Dendritic cell treated with granulocyte-macrophage colony-stimulating factor and Interleukin-4, amounts not matched to agents 40 ng/mL and 50 ng/mL, for 4 days (primary cell): ENCODE measurements at regions not wholly inside any gene's neighbourhood (a gene's known extent, or its start where the extent isn't known, plus 50 kb on each side); places are given as distances from the start of the nearest gene placed in this dataset.

ENCODE experiments used
- H3K27ac Mint-ChIP-seq: one replicate; pipeline ENCODE4 v1.8.0; 2022; ENCODE audit warnings: mild to moderate bottlenecking, mixed read lengths
- H3K27me3 Mint-ChIP-seq: one replicate; pipeline ENCODE4 v1.8.0; 2022; ENCODE audit warnings: mild to moderate bottlenecking, mixed read lengths
- H3K36me3 Mint-ChIP-seq: one replicate; pipeline ENCODE4 v1.8.0; 2022; ENCODE audit warnings: low read depth, mixed read lengths
- H3K4me1 Mint-ChIP-seq: one replicate; pipeline ENCODE4 v1.8.0; 2022; ENCODE audit warnings: low read depth, mixed read lengths
- H3K4me3 Mint-ChIP-seq: one replicate; pipeline ENCODE4 v1.8.0; 2022; ENCODE audit warnings: mild to moderate bottlenecking, moderate library complexity, mixed read lengths
- H3K9me3 Mint-ChIP-seq: one replicate; pipeline ENCODE4 v1.8.0; 2022; ENCODE audit warnings: mixed read lengths
- intact Hi-C: fragments of 100-400 bp; cut with micrococcal nuclease; formaldehyde crosslinking; loops from one replicate; pipeline ENCODE4 v1.15.0; 2022

- no peak overlapping the region for H3K4me3 Mint-ChIP-seq
- no peaks in the 10 kb centered on the region for H3K27me3 Mint-ChIP-seq
- no peaks in the 10 kb centered on the region for H3K36me3 Mint-ChIP-seq
- no peaks in the 10 kb centered on the region for H3K9me3 Mint-ChIP-seq
- peaks cover 8% of the 10 kb centered on the region for H3K4me1 Mint-ChIP-seq
- no peak overlapping the region for H3K27ac Mint-ChIP-seq
- intact Hi-C loops: no loop called here
Observed at GRCh38 chr9:79329861-79330260, 241.9 kb upstream of the TLE4 start.

DNA sequence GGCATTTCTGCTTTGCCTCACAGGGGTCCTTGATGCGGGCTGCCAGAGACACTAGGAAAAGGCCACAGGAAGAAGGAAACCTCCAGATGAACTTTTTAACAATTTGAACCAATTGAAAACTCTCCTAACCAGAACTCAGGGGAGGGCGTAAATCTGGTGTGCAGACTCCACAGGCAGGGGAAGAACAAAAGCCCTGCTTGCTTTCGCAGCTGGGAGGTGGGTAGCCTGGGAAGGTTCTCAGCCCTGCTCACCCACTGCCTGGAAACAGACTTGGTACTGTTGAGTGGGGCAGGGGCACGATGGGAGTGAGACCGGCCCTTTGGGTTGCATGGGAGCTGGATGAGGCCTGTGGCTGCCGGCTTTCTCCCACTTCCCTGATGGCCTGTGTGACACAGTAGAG is 237.8 kb upstream of the TLE4 start:
- Mint-ChIP-seq H3K27ac (no peak overlapping the region), H3K4me3 (no peak overlapping the region), H3K36me3 (no peaks in the 10 kb centered on the region), H3K27me3 (no peaks in the 10 kb centered on the region), H3K4me1 (peaks cover 8% of the 10 kb centered on the region), H3K9me3 (peaks cover 9% of the 10 kb centered on the region)
- intact Hi-C loops: no loop called here

GRCh38 chr9:79334711-79335110 is 237.1 kb upstream of the TLE4 start:
- Mint-ChIP-seq H3K4me3 (no peak overlapping the region), H3K27ac (no peak overlapping the region), H3K9me3 (peaks cover 9% of the 10 kb centered on the region), H3K27me3 (no peaks in the 10 kb centered on the region), H3K36me3 (no peaks in the 10 kb centered on the region), H3K4me1 (peaks cover 8% of the 10 kb centered on the region)
- intact Hi-C loops: no loop called here

- Mint-ChIP-seq H3K4me1 (peaks cover 4% of the 10 kb centered on the region), H3K4me3 (no peak overlapping the region), H3K9me3 (peaks cover 9% of the 10 kb centered on the region), H3K36me3 (no peaks in the 10 kb centered on the region), H3K27me3 (no peaks in the 10 kb centered on the region), H3K27ac (no peak overlapping the region)
- intact Hi-C loops: no loop called here
Observed at GRCh38 chr9:79335987-79336386, 235.8 kb upstream of the TLE4 start.

GRCh38 chr9:79341561-79341960 is 230.2 kb upstream of the TLE4 start:
- intact Hi-C loops: no loop called here
- no peaks in the 10 kb centered on the region for H3K4me1 Mint-ChIP-seq
- no peak overlapping the region for H3K4me3 Mint-ChIP-seq
- H3K27me3 Mint-ChIP-seq: no peaks in the 10 kb centered on the region
- no peak overlapping the region for H3K27ac Mint-ChIP-seq
- H3K9me3 Mint-ChIP-seq: peaks cover 2% of the 10 kb centered on the region
- no peaks in the 10 kb centered on the region for H3K36me3 Mint-ChIP-seq

DNA sequence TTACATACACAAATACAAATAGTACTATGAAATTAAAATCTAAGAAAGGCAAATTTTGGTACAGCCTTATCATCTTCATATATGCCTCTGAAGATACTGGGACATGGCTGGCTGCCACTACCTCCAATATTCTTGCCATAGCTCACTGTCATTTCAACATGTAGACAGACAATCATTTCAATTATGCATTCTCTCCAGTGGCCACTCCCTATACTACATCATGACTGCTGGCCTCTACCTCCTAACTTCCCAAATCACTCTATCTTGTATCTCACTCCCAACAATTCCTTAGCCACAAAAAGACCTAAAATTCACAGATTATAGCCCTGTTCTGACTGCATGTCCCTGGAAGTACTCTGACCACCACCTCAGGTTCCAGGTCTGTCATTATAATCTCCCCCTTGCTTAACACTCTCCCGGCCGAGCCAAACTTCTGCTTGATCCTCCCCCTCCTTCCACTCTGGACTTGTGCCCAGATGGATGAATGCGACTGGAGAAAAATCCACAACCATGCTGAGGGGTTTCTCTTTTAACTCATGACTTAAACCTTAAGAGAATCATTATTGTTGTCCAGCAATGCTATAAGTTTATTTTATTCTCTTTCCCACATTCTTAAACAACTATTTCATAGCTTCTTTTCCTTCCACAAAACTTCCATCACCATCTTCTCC is 225.3 kb upstream of the TLE4 start:
- H3K27me3 Mint-ChIP-seq: no peaks in the 10 kb centered on the region
- H3K4me3 Mint-ChIP-seq: no peak overlapping the region
- H3K9me3 Mint-ChIP-seq: no peaks in the 10 kb centered on the region
- H3K27ac Mint-ChIP-seq: no peak overlapping the region
- intact Hi-C loops: no loop called here
- H3K4me1 Mint-ChIP-seq: no peaks in the 10 kb centered on the region
- H3K36me3 Mint-ChIP-seq: no peaks in the 10 kb centered on the region

- no peak overlapping the region for H3K27ac Mint-ChIP-seq
- no peaks in the 10 kb centered on the region for H3K9me3 Mint-ChIP-seq
- no peaks in the 10 kb centered on the region for H3K27me3 Mint-ChIP-seq
- intact Hi-C loops: no loop called here
- peaks cover 11% of the 10 kb centered on the region for H3K4me1 Mint-ChIP-seq
- H3K4me3 Mint-ChIP-seq: no peak overlapping the region
- no peaks in the 10 kb centered on the region for H3K36me3 Mint-ChIP-seq
Observed at GRCh38 chr9:79352322-79352721, 219.4 kb upstream of the TLE4 start.

GRCh38 chr9:79353856-79354520 is 217.8 kb upstream of the TLE4 start:
- no peaks in the 10 kb centered on the region for H3K27me3 Mint-ChIP-seq
- no peak overlapping the region for H3K4me3 Mint-ChIP-seq
- H3K27ac Mint-ChIP-seq: no peak overlapping the region
- intact Hi-C loops: no loop called here
- H3K4me1 Mint-ChIP-seq: peaks cover 22% of the 10 kb centered on the region
- no peaks in the 10 kb centered on the region for H3K36me3 Mint-ChIP-seq
- no peaks in the 10 kb centered on the region for H3K9me3 Mint-ChIP-seq

DNA sequence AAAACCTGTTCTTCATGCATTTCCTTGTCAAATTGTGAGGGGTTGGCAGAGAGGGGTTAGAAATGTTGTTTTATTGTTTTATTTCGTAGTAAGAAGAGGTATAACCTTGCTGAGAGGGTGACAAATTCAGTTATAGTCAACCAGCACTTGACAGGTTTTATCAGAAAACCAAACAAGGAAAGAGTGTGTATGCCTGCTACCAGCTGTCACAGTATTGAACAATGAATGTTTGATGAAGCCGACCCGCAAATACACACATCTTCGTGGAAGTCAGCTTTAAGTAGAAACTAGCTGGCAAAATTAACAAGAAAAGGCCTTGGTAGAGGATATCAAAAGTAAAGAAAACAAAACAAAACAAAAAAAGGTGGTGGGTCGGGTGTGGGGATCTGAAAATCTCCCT is 214.6 kb upstream of the TLE4 start:
- Mint-ChIP-seq H3K4me3 (peak overlapping the region; percentile 6), H3K9me3 (no peaks in the 10 kb centered on the region), H3K27ac (peak overlapping the region; percentile 56)

GRCh38 chr9:79357616-79358015 is 214.1 kb upstream of the TLE4 start:
- Mint-ChIP-seq H3K4me1 (peaks cover 22% of the 10 kb centered on the region), H3K27ac (peak overlapping the region; percentile 56), H3K27me3 (no peaks in the 10 kb centered on the region), H3K9me3 (no peaks in the 10 kb centered on the region), H3K36me3 (no peaks in the 10 kb centered on the region), H3K4me3 (peak overlapping the region; percentile 6)
- intact Hi-C loops: no loop called here

More for the DNA sequence above, 214.6 kb upstream of the TLE4 start:
- no peaks in the 10 kb centered on the region for H3K36me3 Mint-ChIP-seq
- H3K4me1 Mint-ChIP-seq: peaks cover 22% of the 10 kb centered on the region
- intact Hi-C loops: no loop called here
- no peaks in the 10 kb centered on the region for H3K27me3 Mint-ChIP-seq

- intact Hi-C loops: no loop called here
- H3K27me3 Mint-ChIP-seq: no peaks in the 10 kb centered on the region
Observed at GRCh38 chr9:79360387-79361347, 211.1 kb upstream of the TLE4 start.

GRCh38 chr9:79362100-79363081 is 209.4 kb upstream of the TLE4 start:
- intact Hi-C loops: no loop called here
- H3K27me3 Mint-ChIP-seq: no peaks in the 10 kb centered on the region
- H3K4me3 Mint-ChIP-seq: no peak overlapping the region
- peaks cover 10% of the 10 kb centered on the region for H3K4me1 Mint-ChIP-seq
- peak overlapping the region; percentile 3 for H3K27ac Mint-ChIP-seq
- H3K9me3 Mint-ChIP-seq: no peaks in the 10 kb centered on the region
- H3K36me3 Mint-ChIP-seq: no peaks in the 10 kb centered on the region

More at GRCh38 chr9:79360387-79361347, 211.1 kb upstream of the TLE4 start:
- Mint-ChIP-seq H3K4me3 (no peak overlapping the region), H3K9me3 (no peaks in the 10 kb centered on the region), H3K27ac (no peak overlapping the region), H3K4me1 (peaks cover 22% of the 10 kb centered on the region), H3K36me3 (no peaks in the 10 kb centered on the region)

- intact Hi-C loops: no loop called here
- H3K36me3 Mint-ChIP-seq: no peaks in the 10 kb centered on the region
- H3K4me3 Mint-ChIP-seq: no peak overlapping the region
- H3K27ac Mint-ChIP-seq: no peak overlapping the region
- no peaks in the 10 kb centered on the region for H3K27me3 Mint-ChIP-seq
- H3K9me3 Mint-ChIP-seq: no peaks in the 10 kb centered on the region
- no peaks in the 10 kb centered on the region for H3K4me1 Mint-ChIP-seq
Observed at GRCh38 chr9:79369676-79370075, 202.1 kb upstream of the TLE4 start.
